HG02938 (cell line): ENCODE measurements at regions not wholly inside any gene's neighbourhood (a gene's known extent, or its start where the extent isn't known, plus 50 kb on each side); places are given as distances from the start of the nearest gene placed in this dataset.
"Not testable (repeated sequence)": the region's sequence is repeated elsewhere in the genome, so short reads cannot be mapped to it uniquely, and the experiment has no call there.

ENCODE experiments used
- ATAC-seq: cut with Tn5 transposase; IDR thresholded peaks from one replicate; pipeline ENCODE4 v1.9.1; 2021; ENCODE audit warnings: mild to moderate bottlenecking, moderate library complexity; ENCODE audit not compliant: unreplicated experiment

- ATAC-seq, result no peak
Observed at GRCh38 chr4:149870008-149870407, 54.4 kb upstream of the IQCM start.

- ATAC-seq, result no peak
Observed at GRCh38 chr4:149881744-149882143, 66.1 kb upstream of the IQCM start.

GRCh38 chr4:149882251-149882650, 66.6 kb upstream of the IQCM start:
- ATAC-seq, result no peak

DNA sequence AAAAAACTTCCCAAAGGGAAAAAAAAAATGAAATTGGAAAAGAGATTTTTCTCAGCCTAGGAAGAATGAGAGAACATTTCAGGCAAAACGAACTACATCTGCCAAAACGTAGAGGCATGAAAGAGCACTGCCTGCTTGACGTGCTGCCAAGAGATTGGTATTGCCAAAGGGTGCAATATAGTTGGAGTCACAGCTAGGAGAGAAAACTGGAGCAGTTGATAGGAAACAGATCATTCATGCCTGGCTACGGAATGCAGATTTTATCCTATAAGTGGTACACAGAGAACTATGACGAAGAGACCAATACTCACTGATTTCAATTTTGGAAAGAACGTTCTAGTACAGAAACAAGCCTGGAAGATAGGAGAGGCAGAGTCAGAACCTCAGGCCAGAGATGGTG, 68.4 kb upstream of the IQCM start:
- no peak for ATAC-seq

- ATAC-seq, result no peak
Observed at GRCh38 chr4:149884529-149885181, 69.0 kb upstream of the IQCM start.

DNA sequence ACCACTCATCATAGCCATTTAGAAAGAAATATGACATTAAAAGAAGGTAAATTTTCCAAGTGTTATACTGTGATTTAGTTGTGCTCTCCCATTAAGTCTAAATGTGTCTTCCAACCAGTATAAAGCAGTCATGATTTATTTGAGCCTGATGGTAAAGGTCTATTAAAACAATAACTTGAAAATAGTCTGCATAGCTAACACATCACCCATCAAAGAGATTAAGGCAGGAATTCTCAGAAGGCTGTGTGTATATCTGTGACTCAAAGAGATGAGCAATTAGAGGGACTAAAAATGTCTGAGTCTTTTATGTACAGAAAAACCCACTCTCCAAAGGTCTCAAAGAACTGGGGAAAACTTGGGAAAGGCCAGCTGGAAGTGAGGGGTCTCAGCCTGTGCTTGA, 70.3 kb upstream of the IQCM start:
- no peak for ATAC-seq

- no peak for ATAC-seq
Observed at GRCh38 chr4:149886786-149887490, 71.3 kb upstream of the IQCM start.

- ATAC-seq, result no peak
Observed at GRCh38 chr4:149889991-149890390, 74.3 kb upstream of the IQCM start.

DNA sequence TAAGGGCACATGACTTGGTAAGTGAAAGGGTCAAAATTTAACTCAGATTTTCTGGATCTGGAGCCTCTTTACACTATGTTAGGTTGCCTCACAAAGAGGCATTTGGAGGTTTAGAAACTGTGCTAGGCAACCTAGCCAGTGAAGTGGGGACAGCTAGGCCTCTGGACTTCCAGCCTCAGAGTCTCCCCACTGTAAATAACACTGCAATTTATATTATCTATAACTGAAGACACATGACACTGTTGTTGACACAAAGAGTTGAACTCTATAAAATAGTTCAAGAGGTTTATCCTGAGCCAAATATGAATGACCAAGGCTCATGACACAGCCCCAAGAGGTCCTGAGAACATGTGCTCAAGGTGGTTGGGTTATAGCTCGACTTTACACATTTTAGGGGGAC, 74.9 kb upstream of the IQCM start:
- ATAC-seq, result no peak

GRCh38 chr4:149891426-149891825, 75.8 kb upstream of the IQCM start:
- no peak for ATAC-seq

- no peak for ATAC-seq
Observed at GRCh38 chr4:149896432-149896831, 80.8 kb upstream of the IQCM start.

- ATAC-seq, result no peak
Observed at GRCh38 chr4:149897783-149898182, 82.1 kb upstream of the IQCM start.

DNA sequence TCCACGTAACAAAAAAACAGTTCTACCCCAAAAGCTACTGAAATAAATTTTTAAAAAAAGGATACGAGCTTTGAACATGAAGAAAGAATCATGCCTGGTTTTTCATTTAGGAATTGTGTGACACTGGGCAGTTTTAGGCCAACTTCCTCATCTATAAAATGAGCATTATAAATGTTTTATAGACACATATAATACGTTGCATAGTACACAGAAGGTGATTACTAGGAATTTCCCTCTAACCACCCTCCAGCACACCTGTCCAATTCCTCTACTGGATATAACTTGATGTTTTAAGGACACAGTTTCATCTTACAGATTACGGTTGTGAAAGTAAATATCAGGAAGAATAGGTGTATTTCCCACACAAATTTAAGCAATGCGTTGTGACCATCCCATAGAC, 85.5 kb upstream of the IQCM start:
- ATAC-seq, result no peak

DNA sequence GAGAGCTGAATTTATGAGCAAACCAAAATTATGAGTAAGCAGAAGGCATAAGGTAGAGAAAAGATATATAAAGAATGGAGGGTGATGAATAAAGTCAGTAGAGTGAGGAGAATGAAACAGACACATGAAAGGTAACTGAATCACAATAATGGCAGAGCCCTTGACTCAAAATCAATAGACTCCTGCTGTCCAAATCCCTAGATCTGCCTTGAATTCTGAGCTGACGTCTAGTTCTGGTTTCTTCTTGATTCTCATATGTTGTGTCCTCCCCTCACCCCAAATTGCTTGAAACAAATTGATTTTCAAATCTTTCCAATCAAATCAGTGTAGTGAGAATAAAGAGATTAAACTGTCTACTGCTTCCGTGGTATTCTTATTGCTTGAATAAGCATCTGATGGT, 86.6 kb upstream of the IQCM start:
- no peak for ATAC-seq

DNA sequence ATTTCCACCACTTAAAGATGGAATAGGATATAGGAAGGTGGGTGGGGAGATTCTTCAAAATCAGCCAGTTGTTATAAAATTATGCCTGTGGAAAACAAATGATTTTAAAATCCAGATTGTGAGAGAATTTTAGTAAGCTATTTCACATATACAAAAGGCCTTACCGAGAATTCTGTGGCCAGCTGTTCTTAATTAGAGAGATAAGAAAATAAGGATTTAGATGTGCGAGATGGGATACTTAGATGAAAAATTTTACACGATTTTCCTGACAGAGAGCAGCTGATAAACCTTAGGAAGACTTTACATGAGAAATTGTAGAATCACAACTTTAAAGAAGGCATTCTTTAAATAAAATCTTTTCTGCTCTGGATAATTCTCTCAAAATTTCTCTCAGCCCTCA, 94.5 kb upstream of the IQCM start:
- ATAC-seq, result no peak

GRCh38 chr4:149910604-149911350, 95.1 kb upstream of the IQCM start:
- no peak for ATAC-seq

GRCh38 chr4:149911354-149911753, 95.7 kb upstream of the IQCM start:
- ATAC-seq, result no peak

- no peak for ATAC-seq
Observed at GRCh38 chr4:149912000-149912399, 96.4 kb upstream of the IQCM start.

GRCh38 chr4:149914119-149915115, 98.8 kb upstream of the IQCM start:
- ATAC-seq, result peak; percentile 85

DNA sequence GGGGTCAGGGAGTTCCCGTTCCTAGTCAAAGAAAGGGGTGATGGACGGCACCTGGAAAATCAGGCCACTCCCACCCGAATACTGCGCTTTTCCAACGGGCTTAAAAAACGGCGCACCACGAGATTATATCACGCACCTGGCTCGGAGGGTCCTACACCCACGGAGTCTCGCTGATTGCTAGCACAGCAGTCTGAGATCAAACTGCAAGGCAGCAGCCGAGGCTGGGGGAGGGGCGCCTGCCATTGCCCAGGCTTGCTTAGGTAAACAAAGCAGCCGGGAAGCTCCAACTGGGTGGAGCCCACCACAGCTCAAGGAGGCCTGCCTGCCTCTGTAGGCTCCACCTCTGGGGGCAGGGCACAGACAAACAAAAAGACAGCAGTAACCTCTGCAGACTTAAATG, 100.1 kb upstream of the IQCM start:
- ATAC-seq, result not testable (repeated sequence)

DNA sequence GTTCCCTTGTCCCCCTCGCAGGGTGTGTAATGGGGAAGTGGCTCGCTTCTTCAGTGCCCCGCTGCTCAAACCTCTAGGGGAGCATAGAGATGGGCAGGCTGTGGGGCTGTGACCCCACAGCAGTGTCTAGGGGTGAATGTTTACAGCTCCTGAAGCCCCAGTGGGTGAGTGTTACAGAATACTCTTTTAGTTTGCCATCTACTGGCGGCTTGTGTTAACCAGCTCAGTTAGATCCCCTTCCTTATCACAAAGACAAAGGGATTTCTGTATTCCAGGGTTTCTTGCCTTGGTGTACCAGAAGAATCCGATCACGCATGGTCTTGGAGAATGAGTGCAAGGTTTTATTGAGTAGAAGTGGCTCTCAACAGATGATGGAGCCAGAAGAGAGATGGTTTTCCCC, 108.1 kb upstream of the IQCM start:
- ATAC-seq, result no peak
